HL-60 (cell line): ENCODE measurements at regions not wholly inside any gene's neighbourhood (a gene's known extent, or its start where the extent isn't known, plus 50 kb on each side); places are given as distances from the start of the nearest gene placed in this dataset.

Experiments
- GABPA ChIP-seq: IDR thresholded peaks from 2 replicates; pipeline ENCODE4 v1.6.1; 2012; ENCODE audit warnings: low read depth
- POLR2AphosphoS5 ChIP-seq: IDR thresholded peaks from 2 replicates; pipeline ENCODE4 v1.6.1; 2012; ENCODE audit warnings: low read depth
- SPI1 ChIP-seq: IDR thresholded peaks from 2 replicates; pipeline ENCODE4 v1.6.1; 2012; ENCODE audit warnings: low read depth, mild to moderate bottlenecking, borderline replicate concordance
- TF ChIP-seq, protein P1 (sequence below): IDR thresholded peaks from one replicate; pipeline ENCODE4 v1.5.1; 2011; ENCODE audit warnings: low read length, control low read depth, inconsistent platforms; ENCODE audit not compliant: insufficient read depth

DNA sequence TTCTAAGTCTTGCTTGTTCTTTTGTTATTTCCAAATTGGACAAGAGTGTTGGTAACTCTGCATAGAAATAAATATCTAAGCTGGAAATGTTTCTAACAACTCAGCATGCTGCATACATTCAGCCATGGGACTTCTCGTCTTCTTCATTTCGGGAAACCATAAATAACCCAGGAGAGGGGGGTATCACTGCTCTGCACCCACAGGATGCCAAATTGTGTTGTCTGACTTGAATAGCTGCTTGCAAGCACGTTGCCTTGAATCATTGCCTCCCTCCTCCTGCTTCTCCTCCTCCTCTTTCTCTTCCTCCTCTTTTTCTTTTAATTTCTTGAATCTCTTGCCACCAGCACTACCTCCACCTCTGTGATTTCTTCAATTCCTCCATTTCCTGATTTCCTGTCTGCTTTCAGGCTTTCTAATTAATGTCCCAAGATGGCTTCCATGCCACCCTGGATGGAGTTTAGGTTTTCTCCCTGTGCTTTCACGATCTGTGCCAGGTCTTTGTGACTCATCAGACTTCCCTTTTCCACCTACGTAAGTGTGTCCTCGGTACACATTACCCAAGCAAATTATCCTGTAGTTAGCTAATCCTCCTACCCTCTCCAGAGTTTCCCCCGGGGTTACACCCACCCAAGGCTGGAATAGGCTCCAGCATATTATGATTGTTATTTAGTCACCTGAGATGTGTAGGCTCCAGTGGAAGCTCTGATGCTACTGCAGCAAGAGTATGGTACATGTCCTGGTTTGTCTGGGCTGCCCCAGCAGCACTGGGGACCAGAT, 122.6 kb upstream of the VCX3B start:
- TF ChIP-seq, protein P1, sequence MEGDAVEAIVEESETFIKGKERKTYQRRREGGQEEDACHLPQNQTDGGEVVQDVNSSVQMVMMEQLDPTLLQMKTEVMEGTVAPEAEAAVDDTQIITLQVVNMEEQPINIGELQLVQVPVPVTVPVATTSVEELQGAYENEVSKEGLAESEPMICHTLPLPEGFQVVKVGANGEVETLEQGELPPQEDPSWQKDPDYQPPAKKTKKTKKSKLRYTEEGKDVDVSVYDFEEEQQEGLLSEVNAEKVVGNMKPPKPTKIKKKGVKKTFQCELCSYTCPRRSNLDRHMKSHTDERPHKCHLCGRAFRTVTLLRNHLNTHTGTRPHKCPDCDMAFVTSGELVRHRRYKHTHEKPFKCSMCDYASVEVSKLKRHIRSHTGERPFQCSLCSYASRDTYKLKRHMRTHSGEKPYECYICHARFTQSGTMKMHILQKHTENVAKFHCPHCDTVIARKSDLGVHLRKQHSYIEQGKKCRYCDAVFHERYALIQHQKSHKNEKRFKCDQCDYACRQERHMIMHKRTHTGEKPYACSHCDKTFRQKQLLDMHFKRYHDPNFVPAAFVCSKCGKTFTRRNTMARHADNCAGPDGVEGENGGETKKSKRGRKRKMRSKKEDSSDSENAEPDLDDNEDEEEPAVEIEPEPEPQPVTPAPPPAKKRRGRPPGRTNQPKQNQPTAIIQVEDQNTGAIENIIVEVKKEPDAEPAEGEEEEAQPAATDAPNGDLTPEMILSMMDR: no peak
- TF ChIP-seq GABPA (no peak), POLR2AphosphoS5 (no peak), SPI1 (no peak)
